ENCODE measurements at regions not wholly inside any gene's neighbourhood (a gene's known extent, or its start where the extent isn't known, plus 50 kb on each side); places are given as distances from the start of the nearest gene placed in this dataset.

DNA sequence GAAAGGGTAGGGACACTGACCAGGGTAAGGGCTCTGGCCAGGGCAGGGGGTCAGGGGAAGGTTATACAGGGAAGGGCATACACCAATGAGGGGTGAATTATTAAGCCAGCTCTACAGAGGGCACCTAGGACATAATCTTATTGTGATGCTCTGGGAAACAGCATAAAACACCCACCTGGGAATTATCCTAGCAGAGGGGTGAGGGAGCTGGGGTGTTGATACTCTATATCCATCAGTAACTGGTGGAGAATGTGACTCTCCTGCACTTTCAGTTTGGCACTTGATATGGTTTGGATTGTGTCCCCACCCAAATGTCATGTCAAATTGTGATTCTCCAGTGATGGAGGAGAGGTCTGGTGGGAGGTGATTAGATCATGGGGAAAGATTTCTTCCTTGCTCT, 291.2 kb downstream of the ASMT start:
- TF ChIP-seq POLR2AphosphoS5 (IDR thresholded peaks at IDR 0.05; ENCODE audit: low read depth, low read length) (no peak), POLR2A (IDR thresholded peaks at IDR 0.05; ENCODE audit: low read depth, low read length) (no peak)

All from GM12892 (cell line).